Endothelial cell of hepatic sinusoid (primary cell): ENCODE measurements at regions not wholly inside any gene's neighbourhood (a gene's known extent, or its start where the extent isn't known, plus 50 kb on each side); places are given as distances from the start of the nearest gene placed in this dataset.

Experiments
- in situ Hi-C: cut with HindIII; loops from 2 replicates; pipeline ENCODE4 v1.10.0; 2017; ENCODE audit warnings: low sequenced_read_pairs

- in situ Hi-C loops = no loop called here
Observed at GRCh38 chr5:138666226-138666742, 86.9 kb upstream of the CTNNA1 start.

- in situ Hi-C loops = no loop called here
Observed at GRCh38 chr5:138665261-138665660, 88.0 kb upstream of the CTNNA1 start.

- in situ Hi-C loops = no loop called here
Observed at GRCh38 chr5:138664276-138664943, 88.8 kb upstream of the CTNNA1 start.

GRCh38 chr5:138663561-138663960, 88.4 kb upstream of the HSPA9 start:
- in situ Hi-C loops = no loop called here

GRCh38 chr5:138663009-138663408, 87.8 kb upstream of the HSPA9 start:
- in situ Hi-C loops = no loop called here

- in situ Hi-C loops = no loop called here
Observed at GRCh38 chr5:138662599-138662998, 87.4 kb upstream of the HSPA9 start.

GRCh38 chr5:138661991-138662434, 86.8 kb upstream of the HSPA9 start:
- in situ Hi-C loops = no loop called here

- in situ Hi-C loops = no loop called here
Observed at GRCh38 chr5:138661291-138661960, 86.2 kb upstream of the HSPA9 start.

- in situ Hi-C loops = no loop called here
Observed at GRCh38 chr5:138660051-138660572, 84.9 kb upstream of the HSPA9 start.

- in situ Hi-C loops = no loop called here
Observed at GRCh38 chr5:138659561-138659960, 84.4 kb upstream of the HSPA9 start.

- in situ Hi-C loops = no loop called here
Observed at GRCh38 chr5:138659121-138659520, 83.9 kb upstream of the HSPA9 start.

- in situ Hi-C loops = no loop called here
Observed at GRCh38 chr5:138658676-138659075, 83.5 kb upstream of the HSPA9 start.

- in situ Hi-C loops = no loop called here
Observed at GRCh38 chr5:138657360-138657759, 82.2 kb upstream of the HSPA9 start.

- in situ Hi-C loops = no loop called here
Observed at GRCh38 chr5:138656916-138657315, 81.7 kb upstream of the HSPA9 start.

GRCh38 chr5:138655530-138656190, 80.5 kb upstream of the HSPA9 start:
- in situ Hi-C loops = no loop called here

GRCh38 chr5:138654281-138654867, 79.2 kb upstream of the HSPA9 start:
- in situ Hi-C loops = no loop called here

GRCh38 chr5:138653502-138653901, 78.3 kb upstream of the HSPA9 start:
- in situ Hi-C loops = no loop called here

- in situ Hi-C loops = no loop called here
Observed at GRCh38 chr5:138651767-138652117, 76.5 kb upstream of the HSPA9 start.

- in situ Hi-C loops = no loop called here
Observed at GRCh38 chr5:138651058-138651766, 76.0 kb upstream of the HSPA9 start.

GRCh38 chr5:138650196-138650595, 75.0 kb upstream of the HSPA9 start:
- in situ Hi-C loops = no loop called here

- in situ Hi-C loops = loop anchor here (5.0 kb wide), 3 partner anchors 53 to 308 kb away; no protein-coding TSS in a partner anchor
Observed at GRCh38 chr5:138649775-138650174, 74.6 kb upstream of the HSPA9 start.
